CD4-positive, alpha-beta memory T cell (primary cell): ENCODE measurements at regions not wholly inside any gene's neighbourhood (a gene's known extent, or its start where the extent isn't known, plus 50 kb on each side); places are given as distances from the start of the nearest gene placed in this dataset.
"Not testable (repeated sequence)": the region's sequence is repeated elsewhere in the genome, so short reads cannot be mapped to it uniquely, and the experiment has no call there.

Source experiments
- CTCF ChIA-PET: fragments of 350-600 bp; sonication (Branson Sonifier 250); formaldehyde crosslinking; loops from one replicate; lab custom pipeline; 2021; ENCODE audit warnings: inconsistent platforms; ENCODE audit not compliant: partially characterized antibody; lab: Charles Lee
- POLR2A ChIA-PET: fragments of 350-600 bp; sonication (Branson Sonifier 250); formaldehyde crosslinking; loops from one replicate; lab custom pipeline; 2021; ENCODE audit not compliant: partially characterized antibody; lab: Charles Lee
- DNase-seq, 5 donors: peaks; one replicate each; pipeline versions ENCODE4 v3.0.0 to v3.0.0-alpha.2; 2020 to 2022; ENCODE audit warnings: mixed read lengths in 1 of 5
- H3K27ac ChIP-seq: one replicate; pipeline ENCODE4 v1.7.0; 2013; ENCODE audit warnings: low read depth, low read length
- H3K27me3 ChIP-seq: 2 replicates; pipeline ENCODE4 v1.7.0; 2013; ENCODE audit warnings: mild to moderate bottlenecking, low read length, moderate library complexity; ENCODE audit not compliant: insufficient read depth
- H3K36me3 ChIP-seq: 2 replicates; pipeline ENCODE4 v1.7.0; 2013; ENCODE audit warnings: mild to moderate bottlenecking, low read length, moderate library complexity; ENCODE audit not compliant: insufficient read depth
- H3K4me1 ChIP-seq: 2 replicates; pipeline ENCODE4 v1.7.0; 2013; ENCODE audit warnings: mild to moderate bottlenecking, low read length, moderate library complexity; ENCODE audit not compliant: insufficient read depth
- H3K4me3 ChIP-seq, 2 donors: one replicate each; pipeline ENCODE4 v1.7.0; 2013; ENCODE audit warnings: low read length in 2 of 2, mild to moderate bottlenecking in 1 of 2
- H3K9me3 ChIP-seq, 2 donors: one replicate each; pipeline ENCODE4 v1.7.0; 2013; ENCODE audit warnings: low read length in 2 of 2, control low read depth in 1 of 2; ENCODE audit not compliant: control insufficient read depth in 1 of 2
- H3K27ac Mint-ChIP-seq, 7 donors: one replicate each; pipeline ENCODE4 v1.8.0; 2020 to 2021; ENCODE audit warnings: mixed read lengths in 7 of 7, mild to moderate bottlenecking in 6 of 7, inconsistent platforms in 3 of 7, moderate library complexity in 3 of 7
- H3K27me3 Mint-ChIP-seq, 2 donors: one replicate each; pipeline ENCODE4 v1.8.0; 2020 to 2021; ENCODE audit warnings: mixed read lengths in 2 of 2
- H3K36me3 Mint-ChIP-seq, 2 donors: one replicate each; pipeline ENCODE4 v1.8.0; 2020 to 2021; ENCODE audit warnings: mixed read lengths in 2 of 2, inconsistent platforms in 1 of 2, mild to moderate bottlenecking in 1 of 2
- H3K4me1 Mint-ChIP-seq, 4 donors: one replicate each; pipeline ENCODE4 v1.8.0; 2020 to 2021; ENCODE audit warnings: mixed read lengths in 4 of 4, mild to moderate bottlenecking in 1 of 4
- H3K4me3 Mint-ChIP-seq, 8 donors: one replicate each; pipeline ENCODE4 v1.8.0; 2020 to 2021; ENCODE audit warnings: mixed read lengths in 8 of 8, mild to moderate bottlenecking in 7 of 8, moderate library complexity in 6 of 8, inconsistent platforms in 3 of 8
- H3K9me3 Mint-ChIP-seq, 8 donors: one replicate each; pipeline ENCODE4 v1.8.0; 2020 to 2021; ENCODE audit warnings: mixed read lengths in 8 of 8, mild to moderate bottlenecking in 5 of 8, inconsistent platforms in 3 of 8, moderate library complexity in 1 of 8
- intact Hi-C: fragments of 100-400 bp; cut with micrococcal nuclease; formaldehyde crosslinking; loops from one replicate; pipeline ENCODE4 v1.15.1; 2023

- no peak overlapping the region for H3K4me3 Mint-ChIP-seq
- intact Hi-C loops, result no loop called here
- Histone ChIP-seq H3K36me3 (no peaks in the 10 kb centered on the region), H3K27ac (no peak overlapping the region), H3K4me3 (no peak overlapping the region), H3K27me3 (no peaks in the 10 kb centered on the region), H3K9me3 (no peaks in the 10 kb centered on the region), H3K4me1 (no peaks in the 10 kb centered on the region)
- no peak overlapping the region for H3K27ac Mint-ChIP-seq
- H3K9me3 Mint-ChIP-seq, result peaks cover 0 to 2% (median 0%) of the 10 kb centered on the region in 8 donors
- no peak for DNase-seq
- ChIA-PET CTCF (no interaction called here), POLR2A (no interaction called here)
- H3K36me3 Mint-ChIP-seq, result no peaks in the 10 kb centered on the region
- H3K27me3 Mint-ChIP-seq, result peaks cover 13 to 14% of the 10 kb centered on the region in 2 donors
- no peaks in the 10 kb centered on the region for H3K4me1 Mint-ChIP-seq
Observed at GRCh38 chr20:46785958-46786357, 76.5 kb downstream of the SLC2A10 start.

- Histone ChIP-seq H3K27ac (no peak overlapping the region), H3K9me3 (no peaks in the 10 kb centered on the region), H3K4me3 (no peak overlapping the region), H3K4me1 (no peaks in the 10 kb centered on the region), H3K36me3 (no peaks in the 10 kb centered on the region), H3K27me3 (no peaks in the 10 kb centered on the region)
- CTCF ChIA-PET, result no interaction called here
- Mint-ChIP-seq H3K36me3 (no peaks in the 10 kb centered on the region), H3K27ac (no peak overlapping the region), H3K9me3 (peaks cover 0 to 2% (median 0%) of the 10 kb centered on the region in 8 donors), H3K27me3 (peaks cover 13 to 14% of the 10 kb centered on the region in 2 donors), H3K4me3 (no peak overlapping the region), H3K4me1 (no peaks in the 10 kb centered on the region)
- no peak for DNase-seq
- intact Hi-C loops, result no loop called here
- POLR2A ChIA-PET, result no interaction called here
Observed at GRCh38 chr20:46786566-46786965, 77.1 kb downstream of the SLC2A10 start.

- H3K9me3 Mint-ChIP-seq, result peaks cover 0 to 2% (median 0%) of the 10 kb centered on the region in 8 donors
- no peaks in the 10 kb centered on the region for H3K36me3 ChIP-seq
- H3K4me3 ChIP-seq, result no peak overlapping the region
- H3K4me1 ChIP-seq, result no peaks in the 10 kb centered on the region
- DNase-seq, result no peak
- no peaks in the 10 kb centered on the region for H3K9me3 ChIP-seq
- no peak overlapping the region for H3K27ac ChIP-seq
- no peaks in the 10 kb centered on the region for H3K27me3 ChIP-seq
- H3K27ac Mint-ChIP-seq, result no peak overlapping the region
- H3K27me3 Mint-ChIP-seq, result peaks cover 14 to 18% of the 10 kb centered on the region in 2 donors
- H3K4me3 Mint-ChIP-seq, result no peak overlapping the region
- intact Hi-C loops, result no loop called here
- ChIA-PET CTCF (no interaction called here), POLR2A (no interaction called here)
- H3K36me3 Mint-ChIP-seq, result no peaks in the 10 kb centered on the region
- no peaks in the 10 kb centered on the region for H3K4me1 Mint-ChIP-seq
Observed at GRCh38 chr20:46787991-46788762, 78.7 kb downstream of the SLC2A10 start.

- POLR2A ChIA-PET, H3K36me3 Mint-ChIP-seq, H3K9me3 ChIP-seq, CTCF ChIA-PET, H3K27ac ChIP-seq, H3K4me1 Mint-ChIP-seq, H3K4me1 ChIP-seq, intact Hi-C loops, H3K4me3 ChIP-seq, H3K9me3 Mint-ChIP-seq, H3K4me3 Mint-ChIP-seq, H3K36me3 ChIP-seq, DNase-seq, H3K27me3 ChIP-seq, H3K27ac Mint-ChIP-seq: not testable (repeated sequence)
- H3K27me3 Mint-ChIP-seq, result peaks cover 16 to 20% of the 10 kb centered on the region in 2 donors
Observed at GRCh38 chr20:46788763-46789091, 79.3 kb downstream of the SLC2A10 start.

- no peaks in the 10 kb centered on the region for H3K27me3 ChIP-seq
- no peak overlapping the region for H3K4me3 Mint-ChIP-seq
- H3K27ac Mint-ChIP-seq, result no peak overlapping the region
- no peaks in the 10 kb centered on the region for H3K36me3 ChIP-seq
- H3K9me3 ChIP-seq, result no peaks in the 10 kb centered on the region
- POLR2A ChIA-PET, result no interaction called here
- CTCF ChIA-PET, result no interaction called here
- no peaks in the 10 kb centered on the region for H3K36me3 Mint-ChIP-seq
- no peaks in the 10 kb centered on the region for H3K4me1 ChIP-seq
- H3K4me3 ChIP-seq, result no peak overlapping the region
- DNase-seq, result no peak
- intact Hi-C loops, result no loop called here
- H3K9me3 Mint-ChIP-seq, result peaks cover 0 to 2% (median 0%) of the 10 kb centered on the region in 8 donors
- no peak overlapping the region for H3K27ac ChIP-seq
- H3K27me3 Mint-ChIP-seq, result peaks cover 18 to 25% of the 10 kb centered on the region in 2 donors
- no peaks in the 10 kb centered on the region for H3K4me1 Mint-ChIP-seq
Observed at GRCh38 chr20:46789339-46790028, 80.0 kb downstream of the SLC2A10 start.

- no peaks in the 10 kb centered on the region for H3K9me3 ChIP-seq
- H3K36me3 ChIP-seq, result no peaks in the 10 kb centered on the region
- Mint-ChIP-seq H3K4me3 (no peak overlapping the region), H3K27me3 (peaks cover 9 to 23% of the 10 kb centered on the region in 2 donors), H3K27ac (no peak overlapping the region), H3K4me1 (no peaks in the 10 kb centered on the region), H3K9me3 (peaks cover 0 to 2% (median 0%) of the 10 kb centered on the region in 8 donors), H3K36me3 (no peaks in the 10 kb centered on the region)
- no peak overlapping the region for H3K27ac ChIP-seq
- no peak for DNase-seq
- H3K4me3 ChIP-seq, result no peak overlapping the region
- no peaks in the 10 kb centered on the region for H3K4me1 ChIP-seq
- intact Hi-C loops, result no loop called here
- H3K27me3 ChIP-seq, result no peaks in the 10 kb centered on the region
- ChIA-PET CTCF (no interaction called here), POLR2A (no interaction called here)
Observed at GRCh38 chr20:46791722-46792416, 82.4 kb downstream of the SLC2A10 start.

GRCh38 chr20:46797206-46797605 is 87.8 kb downstream of the SLC2A10 start:
- H3K27ac ChIP-seq, result no peak overlapping the region
- H3K4me3 ChIP-seq, result no peak overlapping the region
- no peaks in the 10 kb centered on the region for H3K27me3 ChIP-seq
- H3K9me3 Mint-ChIP-seq, result peaks cover 0 to 3% (median 0%) of the 10 kb centered on the region in 8 donors
- H3K36me3 ChIP-seq, result no peaks in the 10 kb centered on the region
- H3K4me1 Mint-ChIP-seq, result no peaks in the 10 kb centered on the region
- POLR2A ChIA-PET, result no interaction called here
- no peaks in the 10 kb centered on the region for H3K9me3 ChIP-seq
- no peak overlapping the region for H3K4me3 Mint-ChIP-seq
- H3K27me3 Mint-ChIP-seq, result peaks cover 18 to 32% of the 10 kb centered on the region in 2 donors
- CTCF ChIA-PET, result no interaction called here
- no peaks in the 10 kb centered on the region for H3K36me3 Mint-ChIP-seq
- no peaks in the 10 kb centered on the region for H3K4me1 ChIP-seq
- no peak for DNase-seq
- intact Hi-C loops, result no loop called here
- no peak overlapping the region for H3K27ac Mint-ChIP-seq
